ENCODE measurements at regions not wholly inside any gene's neighbourhood (a gene's known extent, or its start where the extent isn't known, plus 50 kb on each side); places are given as distances from the start of the nearest gene placed in this dataset.

DNA sequence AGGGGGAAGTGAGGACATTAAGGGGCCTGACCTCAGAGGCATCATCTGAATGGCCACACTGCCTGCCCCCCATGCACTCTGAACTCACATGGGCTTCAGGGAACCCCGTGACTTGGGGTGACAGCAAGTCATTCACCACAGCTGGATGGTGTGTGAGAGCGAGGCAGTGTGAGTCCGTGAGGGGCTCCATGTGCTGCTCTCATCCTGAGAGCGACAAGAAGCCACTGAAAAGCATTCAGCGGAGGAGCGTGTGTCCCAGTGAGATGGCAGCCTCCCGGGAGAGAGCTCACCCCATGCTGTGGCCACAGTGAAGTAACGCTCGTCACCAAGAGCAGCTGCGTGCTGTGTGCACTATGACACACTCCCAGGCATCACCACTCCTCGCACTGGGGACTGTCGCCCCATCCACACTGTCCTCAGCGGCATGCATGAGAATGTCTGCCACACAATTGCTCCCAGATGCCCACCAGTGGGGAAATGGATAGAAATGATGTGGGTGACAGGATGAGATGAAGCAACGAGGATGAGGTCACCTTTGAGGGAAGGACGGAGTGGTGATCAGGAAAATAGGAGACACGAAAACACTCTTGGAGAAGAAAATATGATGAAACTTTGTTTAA lies 213.0 kb upstream of the RAB6C start:
- DNase-seq = no peak

DNA sequence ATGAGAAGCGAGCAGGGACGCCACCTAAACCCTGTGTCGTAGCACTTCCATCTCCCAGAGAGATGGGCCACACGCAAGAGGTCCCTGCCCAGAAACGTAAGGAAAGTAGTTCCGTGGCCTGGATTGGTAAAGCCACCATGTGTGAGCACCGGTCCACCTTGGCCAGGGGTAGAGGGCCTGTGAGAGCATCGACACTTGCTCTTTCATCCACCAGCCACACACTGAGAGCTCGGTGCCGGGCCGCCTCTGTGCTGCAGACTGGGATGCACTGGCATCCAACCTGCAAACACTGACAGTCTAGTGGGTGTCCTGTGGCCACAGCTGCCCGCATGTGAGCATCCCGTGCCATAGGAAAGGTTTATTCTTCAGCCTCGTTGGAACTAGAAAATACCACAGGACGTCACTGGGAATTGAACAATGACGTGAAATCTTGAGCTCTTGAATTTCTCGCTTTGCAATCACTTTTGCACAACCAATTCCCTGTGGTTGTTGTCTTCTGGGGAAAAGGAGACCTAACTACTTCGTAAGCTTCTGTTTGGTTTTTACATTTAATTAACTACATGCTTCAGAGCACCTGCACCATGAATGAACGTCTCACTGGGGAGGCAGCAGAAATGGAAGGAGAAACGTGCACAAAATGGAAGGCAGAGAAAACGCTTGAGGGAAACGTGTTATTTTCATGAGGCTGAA lies 212.0 kb upstream of the RAB6C start:
- no peak for DNase-seq

DNA sequence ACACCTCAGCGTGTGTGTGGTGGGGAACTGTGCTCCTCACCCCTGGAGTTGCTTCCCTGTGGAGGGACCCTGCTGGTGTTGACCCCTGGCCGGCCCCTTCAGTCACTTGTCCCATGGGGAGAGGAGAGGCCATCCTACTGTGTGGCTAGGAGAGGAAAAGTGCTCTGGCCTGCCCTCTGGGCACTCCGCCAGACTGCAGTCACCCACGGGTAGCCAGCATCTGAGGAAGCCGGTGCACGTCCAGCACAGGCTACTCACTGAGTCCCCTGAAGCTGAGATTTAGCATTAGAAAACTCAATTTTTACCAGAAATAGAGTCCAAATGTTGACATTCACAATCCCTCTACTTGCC lies 211.5 kb upstream of the RAB6C start:
- no peak for DNase-seq

DNA sequence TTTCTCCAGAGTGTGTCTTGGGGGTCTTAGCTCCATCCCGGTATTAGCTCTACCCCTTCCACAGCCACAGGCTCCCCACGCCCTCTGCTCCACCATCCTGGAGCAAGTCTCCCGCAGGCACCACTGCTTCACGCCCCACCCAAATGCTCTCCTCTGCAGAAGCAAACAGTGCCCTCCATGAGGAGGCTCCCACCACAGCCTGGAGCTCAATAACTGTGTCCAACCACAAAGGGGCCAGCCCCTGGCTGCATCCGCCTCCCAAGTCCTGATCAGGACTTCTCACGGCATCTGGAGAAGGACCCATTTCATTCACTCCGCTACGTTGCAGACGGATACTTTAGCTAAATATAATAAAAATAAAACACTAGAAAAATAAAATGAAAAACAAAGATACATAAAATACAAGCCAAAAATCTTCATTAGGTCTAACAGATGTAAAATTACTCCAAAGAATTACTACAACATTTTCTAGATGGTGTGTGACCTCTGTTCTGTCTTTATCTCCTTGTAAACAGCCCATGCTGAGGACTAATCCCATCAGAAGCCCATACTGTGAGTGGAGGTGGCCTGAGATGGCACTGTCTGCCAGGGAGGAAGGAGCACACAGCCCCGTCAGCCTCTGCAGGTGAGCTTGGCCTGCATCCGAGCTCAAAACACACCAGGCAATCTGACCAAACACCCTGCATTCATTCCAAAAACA lies 210.8 kb upstream of the RAB6C start:
- no peak for DNase-seq

DNA sequence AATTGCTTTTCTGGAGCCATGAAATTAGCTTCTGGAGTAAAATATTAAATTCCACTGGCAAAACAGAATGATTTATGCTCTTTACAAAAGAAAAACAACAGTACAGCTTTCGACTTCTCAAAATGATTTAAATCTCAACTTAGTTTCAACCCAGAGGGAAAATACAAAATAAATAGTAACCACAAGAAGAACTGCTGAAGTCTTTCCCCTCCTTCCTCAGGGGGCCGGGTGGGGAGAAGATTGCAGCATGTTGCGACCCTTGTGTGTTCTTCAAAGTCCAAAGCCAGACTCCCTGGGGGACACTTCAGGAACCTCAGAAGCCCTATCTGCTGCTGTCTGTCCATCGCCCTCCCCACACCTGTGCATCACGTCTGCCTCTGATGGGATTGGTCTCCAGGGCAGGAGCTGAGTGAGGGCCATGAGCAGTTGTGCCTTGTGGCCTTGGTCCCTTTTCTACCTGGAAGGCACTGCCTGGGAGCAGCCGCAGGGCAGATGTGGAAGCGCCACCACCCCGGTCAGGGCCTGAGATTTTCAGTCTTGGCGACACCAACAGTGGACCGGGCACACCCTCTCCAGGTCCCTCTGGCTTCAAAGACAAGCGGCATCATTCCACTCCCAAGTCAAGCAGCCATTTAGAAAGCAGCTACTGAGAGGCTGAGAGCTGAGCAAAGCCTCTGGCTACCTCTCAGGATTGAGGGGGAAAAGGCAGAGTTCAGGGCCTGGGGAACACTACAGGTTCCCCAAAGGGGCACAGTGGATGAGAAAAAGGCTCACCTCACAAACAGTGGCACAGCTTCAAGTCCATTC lies 210.1 kb upstream of the RAB6C start:
- DNase-seq = no peak

DNA sequence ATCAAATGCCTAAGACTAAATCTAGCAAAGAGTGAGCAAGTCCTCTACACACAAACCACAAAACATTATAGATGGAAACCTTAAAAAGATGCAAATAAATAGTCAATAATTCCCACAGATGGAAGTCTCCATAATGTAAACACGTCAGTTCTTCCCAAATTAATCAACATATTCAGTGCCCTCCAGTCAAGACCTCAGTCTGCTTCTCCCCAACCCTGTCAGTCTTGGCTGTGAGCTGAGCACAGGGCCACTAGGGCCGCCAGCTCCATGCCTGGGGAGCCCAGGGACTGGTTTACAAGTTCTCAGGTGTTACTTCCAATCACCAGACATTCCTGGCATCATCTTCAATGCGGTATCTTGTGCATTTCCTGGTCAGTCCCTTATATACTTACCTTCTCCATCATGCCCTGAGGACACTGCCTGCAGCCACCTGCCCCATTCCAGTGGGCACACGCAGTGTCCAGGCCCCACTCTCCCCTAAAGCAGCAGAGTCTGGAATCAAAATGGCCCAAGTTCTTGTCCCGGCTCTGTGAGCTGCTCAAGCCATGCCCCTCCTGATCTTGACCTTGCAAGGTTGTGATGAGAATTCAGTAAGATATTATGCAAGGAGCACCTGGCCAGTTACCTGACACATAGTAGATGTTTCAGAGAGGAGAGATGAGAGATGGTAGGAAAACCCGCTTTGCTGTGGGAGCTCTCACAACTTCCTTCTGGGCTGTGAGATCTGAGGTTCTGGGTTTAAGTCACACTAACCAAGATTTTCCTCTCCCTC lies 207.9 kb upstream of the RAB6C start:
- DNase-seq = no peak

DNA sequence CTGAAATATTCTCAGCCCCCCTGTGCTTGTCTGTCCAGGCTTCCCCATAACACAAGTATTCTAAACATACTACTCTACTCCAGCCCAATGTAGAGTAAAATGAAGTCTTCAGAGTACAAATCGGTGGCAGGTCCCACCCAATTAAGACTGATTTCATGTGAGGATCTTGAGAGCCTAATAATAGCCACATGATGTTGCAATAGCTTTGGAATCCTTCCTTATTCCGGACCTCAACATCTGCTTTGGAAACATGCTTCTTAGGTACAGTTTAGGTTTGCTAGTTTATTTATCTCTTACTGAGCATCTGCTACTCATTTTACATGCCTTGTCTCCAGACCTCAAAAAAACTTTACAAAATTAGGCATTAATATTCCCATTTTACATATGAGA lies 207.3 kb upstream of the RAB6C start:
- DNase-seq = no peak

DNA sequence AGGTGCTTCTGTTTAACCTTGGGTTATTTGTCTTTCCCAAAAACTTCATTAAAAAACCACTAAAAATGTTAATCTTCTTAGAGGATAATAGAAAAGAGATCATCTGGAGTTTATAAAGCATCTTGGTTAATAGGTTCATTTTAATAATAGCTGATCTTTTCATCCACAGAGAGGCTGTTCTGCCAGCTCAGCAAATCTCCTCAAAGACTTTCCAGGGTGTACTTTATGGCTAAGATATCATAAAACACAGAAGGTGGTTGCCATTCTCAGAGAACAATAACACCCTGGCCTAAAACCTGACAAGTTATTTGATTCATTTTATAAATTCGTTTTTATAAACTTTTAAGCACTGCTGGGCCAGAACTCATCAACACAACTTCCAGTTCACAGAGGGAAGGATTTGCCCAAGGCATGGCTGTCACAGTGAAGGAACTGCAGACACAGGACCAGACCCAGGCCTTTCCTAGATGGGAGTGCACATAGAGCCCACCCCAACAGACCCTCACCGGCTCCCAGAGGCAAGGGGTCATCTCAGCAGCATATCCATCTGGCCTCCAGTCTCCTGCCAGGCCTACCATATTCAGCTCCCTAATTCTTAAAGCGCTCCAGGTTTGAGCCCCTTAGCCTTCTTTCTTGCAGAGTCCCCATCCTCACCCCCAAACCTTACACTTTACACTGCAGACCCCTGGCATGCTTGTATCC lies 203.4 kb upstream of the RAB6C start:
- DNase-seq = no peak

DNA sequence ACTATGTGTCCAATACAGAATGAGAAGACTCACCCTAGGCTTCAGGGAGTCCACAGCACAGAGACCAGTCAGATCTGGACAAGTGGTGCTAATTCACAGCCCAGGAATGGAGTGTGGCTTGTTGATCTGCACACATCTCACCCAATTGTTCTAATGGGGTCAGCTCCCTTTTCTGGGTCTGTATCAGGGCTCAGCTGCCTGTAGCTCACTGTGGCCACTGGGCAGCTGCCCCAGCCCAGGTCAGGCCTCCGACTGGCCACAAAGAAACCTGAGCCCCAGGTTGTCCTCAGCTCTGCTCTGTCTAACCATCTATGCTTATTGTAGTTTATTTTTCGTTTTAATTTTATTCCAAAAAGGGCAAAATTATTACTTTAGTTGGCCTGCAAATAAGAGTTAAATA lies 202.3 kb upstream of the RAB6C start:
- DNase-seq = no peak

DNA sequence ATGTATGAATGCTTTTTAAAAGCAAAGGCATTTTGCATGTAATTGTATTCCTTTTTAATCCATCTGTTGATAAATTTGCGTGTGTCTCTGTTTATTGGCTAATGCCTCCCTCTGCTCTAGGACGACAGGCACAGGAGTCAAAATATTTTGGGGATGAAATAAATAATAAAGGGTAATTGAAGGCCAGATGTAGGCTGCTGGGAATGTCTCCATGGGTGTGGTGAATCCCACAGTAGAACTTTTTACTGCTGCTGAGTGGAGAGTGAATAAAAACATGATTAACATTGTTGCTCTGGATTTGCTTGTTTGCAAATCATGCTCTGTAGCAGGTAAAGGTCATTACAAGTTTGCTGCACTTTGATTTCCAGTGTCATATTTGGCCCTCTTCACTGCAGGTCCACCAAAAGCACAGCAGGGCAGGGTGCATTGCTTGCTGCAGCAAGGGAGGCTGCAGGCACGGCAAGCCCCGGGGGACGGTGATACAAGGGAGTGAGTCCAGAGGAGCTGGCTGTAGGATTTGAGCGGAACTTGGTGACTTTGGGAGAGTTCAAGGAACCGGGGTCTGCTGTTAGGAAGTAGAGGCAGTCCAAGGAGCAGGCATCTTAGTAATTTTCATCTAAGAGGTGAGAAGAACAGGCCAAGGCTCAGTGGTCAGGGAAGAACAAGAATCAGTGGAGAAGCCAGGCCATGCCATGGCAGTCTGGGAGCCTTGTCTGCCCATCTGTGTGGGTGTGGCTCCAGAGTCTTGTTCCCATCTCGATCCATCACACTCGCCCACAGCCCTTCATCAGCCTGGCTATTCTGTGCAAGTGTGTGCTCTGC lies 201.5 kb upstream of the RAB6C start:
- no peak for DNase-seq

DNA sequence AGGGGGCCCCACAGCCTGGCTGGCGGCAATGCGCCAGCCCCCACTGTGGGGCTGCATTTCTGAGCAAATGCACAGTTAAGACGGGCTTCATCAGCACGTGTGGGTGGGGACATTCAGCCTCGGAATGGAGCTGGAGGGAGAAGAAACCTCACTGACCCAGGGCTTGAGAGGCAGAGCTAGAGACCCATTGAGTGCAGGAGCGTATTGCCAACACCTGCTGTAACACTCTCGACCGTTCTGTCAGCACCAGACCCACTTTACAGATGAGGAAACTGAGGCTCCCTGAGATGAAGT lies 200.9 kb upstream of the RAB6C start:
- DNase-seq = no peak

DNA sequence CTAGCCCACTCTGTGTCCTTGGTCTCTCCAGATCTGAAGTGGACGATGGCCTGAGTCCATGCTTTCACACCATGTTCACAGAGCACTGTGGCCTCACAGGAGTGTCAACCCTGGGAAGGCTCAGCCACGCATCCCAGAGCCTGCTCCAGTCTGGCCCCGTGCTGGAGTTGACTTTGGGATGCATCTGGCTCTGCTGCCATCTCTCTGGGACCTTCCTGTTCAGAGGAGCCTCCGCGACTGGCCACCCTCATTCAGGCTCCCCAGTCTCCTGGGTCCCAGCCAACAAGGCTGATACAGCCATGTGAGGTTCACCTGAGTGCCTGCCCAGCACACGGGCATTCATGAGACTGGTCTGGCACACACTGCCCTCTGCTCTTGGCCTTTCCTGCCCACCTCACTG lies 199.7 kb upstream of the RAB6C start:
- DNase-seq = no peak

DNA sequence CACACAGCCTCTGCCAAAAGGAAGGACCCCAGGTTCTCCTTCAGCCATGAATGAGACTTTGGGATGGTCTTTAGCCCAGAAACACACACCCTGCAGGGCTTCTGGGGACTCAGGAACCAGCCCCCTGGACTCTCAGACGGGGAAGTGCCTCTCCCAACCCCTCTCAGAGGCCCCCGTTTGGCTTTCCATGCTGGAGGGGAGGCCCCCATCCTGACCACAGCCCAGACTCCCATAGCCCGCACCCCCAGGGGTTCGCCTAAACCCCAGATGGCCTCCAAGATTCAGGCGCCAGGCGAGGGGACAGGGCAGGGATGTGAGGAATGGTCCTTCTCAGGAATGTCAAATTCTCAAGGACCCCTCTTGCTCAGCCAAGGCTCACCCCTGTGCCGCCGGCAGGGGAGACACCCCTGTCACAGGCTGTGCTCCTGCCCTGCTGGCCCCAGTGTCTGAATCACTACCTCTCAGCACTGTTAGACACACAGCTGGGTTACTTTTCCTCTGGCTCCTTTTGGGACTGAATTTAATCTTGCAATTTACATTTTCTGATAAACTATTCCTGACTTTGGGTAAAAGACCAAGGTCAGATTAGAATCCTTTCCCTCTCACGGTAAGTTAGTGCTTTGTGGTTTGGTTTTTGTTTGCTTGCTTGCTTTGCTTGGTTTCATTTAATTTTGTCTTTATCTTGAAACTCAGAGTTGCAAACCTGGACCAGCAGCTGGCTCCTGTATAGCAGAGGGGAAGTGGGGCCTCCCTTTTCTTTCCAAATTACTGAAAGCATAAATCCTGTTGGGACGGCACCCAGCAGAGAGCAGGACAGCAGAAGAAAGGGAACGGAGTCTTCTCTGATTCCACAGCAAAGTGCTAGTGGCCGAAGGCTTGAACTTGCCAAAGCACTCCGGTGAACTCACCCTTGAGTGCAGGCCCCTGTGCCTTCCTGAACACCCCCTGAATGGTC lies 198.9 kb upstream of the RAB6C start:
- DNase-seq = no peak

DNA sequence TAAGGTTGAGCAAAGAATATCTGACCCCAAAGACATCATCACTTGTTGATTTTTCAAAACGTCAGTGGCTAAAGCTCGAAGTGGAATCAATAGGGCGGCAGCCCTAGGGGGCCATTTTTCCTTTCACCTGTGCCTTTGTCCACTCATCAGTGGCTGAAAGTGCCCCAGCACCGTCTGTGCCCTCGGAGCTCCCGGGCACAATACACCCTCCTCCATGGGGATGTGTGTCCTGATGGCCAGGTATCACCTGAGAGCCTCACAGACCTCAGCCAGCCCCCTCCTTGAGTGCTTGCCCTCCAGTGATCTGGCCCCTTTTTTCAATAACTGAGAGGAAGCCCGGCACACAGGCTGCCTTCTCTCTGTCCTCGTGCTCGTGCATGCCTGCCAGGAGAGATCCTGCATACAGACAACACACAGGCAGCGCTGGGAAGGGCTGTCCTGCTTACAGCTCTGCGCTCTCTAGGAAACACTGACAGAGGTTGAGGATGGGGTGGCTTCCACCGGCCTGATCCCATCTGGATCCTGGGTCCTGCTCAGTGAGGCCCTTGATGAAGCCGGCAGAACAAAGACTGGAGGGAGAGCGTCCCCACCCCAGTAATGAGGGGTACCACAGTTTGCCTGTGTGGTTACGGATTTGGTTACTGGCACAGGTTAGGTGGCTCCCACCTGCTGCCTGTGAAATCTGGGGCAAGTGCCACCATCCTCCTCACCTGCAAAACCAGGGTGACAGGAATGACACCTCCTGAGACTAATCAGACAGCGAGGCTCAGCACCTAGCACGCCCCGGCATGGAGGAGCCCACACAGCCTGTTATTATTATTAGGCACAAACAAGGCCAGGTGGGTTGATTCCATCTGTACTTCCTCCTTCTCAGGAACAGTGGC lies 197.5 kb upstream of the RAB6C start:
- DNase-seq = no peak

DNA sequence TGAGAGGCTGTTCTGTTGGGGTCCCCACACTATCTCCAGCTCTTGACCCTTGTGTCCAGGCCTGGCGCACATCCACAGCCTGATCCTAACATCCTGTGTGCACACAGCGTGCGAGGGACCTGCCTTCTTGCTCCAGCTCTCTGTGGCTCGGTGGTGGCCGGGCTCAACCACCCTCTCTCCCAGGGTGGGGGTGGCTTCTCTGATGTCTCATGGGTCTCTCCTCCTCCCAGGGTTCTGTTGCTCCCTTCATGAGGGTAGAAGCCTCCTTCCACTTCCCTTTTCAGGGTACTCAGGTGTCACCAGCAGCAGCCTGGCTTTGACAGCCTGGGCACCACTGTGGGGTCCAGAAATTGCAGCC lies 196.9 kb upstream of the RAB6C start:
- no peak for DNase-seq

DNA sequence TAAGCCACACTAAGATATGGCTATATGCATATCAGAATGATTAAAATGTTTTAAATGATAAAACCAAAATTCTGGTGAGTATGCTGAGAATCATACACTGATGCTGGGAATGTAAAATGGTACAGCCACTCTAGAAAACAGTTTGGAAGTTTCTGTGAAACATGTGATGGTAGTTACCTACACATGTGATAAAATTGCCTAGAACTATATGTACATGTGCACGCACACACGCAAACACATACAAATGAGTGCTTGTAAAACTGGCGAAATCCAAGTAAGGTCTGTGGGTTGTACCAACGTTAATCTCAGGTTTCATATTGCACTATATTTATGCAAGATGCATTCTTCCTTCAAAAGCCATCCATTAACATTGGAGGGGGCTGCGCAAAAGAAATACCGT lies 195.0 kb upstream of the RAB6C start:
- DNase-seq = no peak

DNA sequence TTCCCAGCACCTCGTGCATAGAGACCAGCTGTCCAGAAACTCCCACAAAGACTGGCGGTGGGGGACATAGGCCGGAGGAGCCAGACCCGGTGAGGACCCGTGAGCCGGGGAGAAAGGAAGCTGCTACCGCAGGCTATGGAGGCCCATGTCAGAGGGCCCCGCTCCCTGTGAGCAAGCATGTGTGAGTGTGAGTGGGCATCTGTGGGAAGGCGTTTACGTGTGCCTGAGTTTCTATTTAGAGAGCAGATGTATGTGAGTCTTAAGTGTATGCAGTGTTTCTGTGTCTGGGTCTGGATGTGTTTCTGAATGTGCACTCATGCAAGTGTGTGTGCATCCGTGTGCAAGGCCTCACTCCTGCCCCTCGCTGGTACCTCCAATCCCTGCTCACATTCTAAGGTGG lies 187.8 kb upstream of the RAB6C start:
- no peak for DNase-seq

DNA sequence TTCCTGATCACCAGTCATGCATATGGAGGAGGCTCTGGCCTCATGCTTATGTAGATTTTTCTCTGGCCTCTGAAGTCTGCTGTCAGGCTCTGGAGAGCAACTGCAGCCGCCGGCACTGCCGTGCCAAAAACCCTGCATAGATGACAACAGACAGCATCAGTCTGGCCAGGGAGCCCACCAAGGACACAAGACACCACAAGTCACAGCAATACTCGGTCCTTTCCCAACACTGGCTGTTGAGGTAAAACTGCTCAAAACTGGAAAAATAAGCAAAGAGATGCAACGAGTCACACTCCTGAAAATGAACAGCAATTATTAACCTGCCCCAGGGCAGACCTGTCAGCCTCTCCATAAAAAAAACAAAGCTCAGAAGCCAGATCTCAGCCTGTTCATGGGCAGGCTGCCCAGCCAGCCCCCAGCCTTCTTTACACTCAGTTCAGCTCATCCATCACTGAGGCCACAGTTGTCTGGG lies 186.0 kb upstream of the RAB6C start:
- no peak for DNase-seq

DNA sequence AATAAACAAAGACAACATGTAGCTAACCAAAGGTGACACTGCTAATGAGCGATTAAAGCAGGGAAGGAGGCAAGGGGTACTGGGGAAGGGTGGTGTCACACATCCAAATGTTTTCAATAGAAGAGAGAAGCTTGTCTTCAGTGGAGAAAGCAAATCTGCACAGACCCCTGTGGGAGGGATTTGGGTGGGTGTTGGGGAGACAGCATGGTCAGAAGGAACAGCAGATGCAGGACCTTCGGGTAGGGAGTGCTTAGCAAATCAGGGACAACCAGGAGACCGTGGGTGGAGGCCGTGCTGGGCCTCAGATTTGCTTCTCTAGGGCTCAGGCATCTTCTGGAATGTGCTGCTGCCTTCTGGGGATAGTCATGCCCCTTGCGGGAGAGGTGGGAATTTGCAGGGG lies 185.3 kb upstream of the RAB6C start:
- no peak for DNase-seq
